Left cardiac atrium (tissue), 4 donors: ENCODE measurements at regions not wholly inside any gene's neighbourhood (a gene's known extent, or its start where the extent isn't known, plus 50 kb on each side); places are given as distances from the start of the nearest gene placed in this dataset.

Experiments used
- ATAC-seq, 2 donors: fragments of 200-7000 bp; cut with Tn5 transposase; one replicate each; pipeline ENCODE4 v1.9.1; 2020; ENCODE audit warnings: mild to moderate bottlenecking in 2 of 2, moderate library complexity in 2 of 2
- DNase-seq: peaks from one replicate; pipeline ENCODE4 v3.0.0-alpha.2; 2020
- intact Hi-C, 2 donors: fragments of 100-400 bp; cut with DNase I; formaldehyde crosslinking; loops; one replicate each; pipeline versions ENCODE4 v1.14.1 to v1.15.1; 2022 to 2023
- donor health status: DM: no; HTN: yes; CAD: no.
- donor health status: DM: no; HTN: yes; CAD: no; lungs with severe emphysema.
- donor health status: DM: yes; HTN: yes; CAD: no.
- donor health status: Dilated cardiomyopathy.

GRCh38 chr10:128883231-128884032, 583.6 kb upstream of the MGMT start:
- no peak for DNase-seq
- intact Hi-C loops = no loop called here
- ATAC-seq = no peak

DNA sequence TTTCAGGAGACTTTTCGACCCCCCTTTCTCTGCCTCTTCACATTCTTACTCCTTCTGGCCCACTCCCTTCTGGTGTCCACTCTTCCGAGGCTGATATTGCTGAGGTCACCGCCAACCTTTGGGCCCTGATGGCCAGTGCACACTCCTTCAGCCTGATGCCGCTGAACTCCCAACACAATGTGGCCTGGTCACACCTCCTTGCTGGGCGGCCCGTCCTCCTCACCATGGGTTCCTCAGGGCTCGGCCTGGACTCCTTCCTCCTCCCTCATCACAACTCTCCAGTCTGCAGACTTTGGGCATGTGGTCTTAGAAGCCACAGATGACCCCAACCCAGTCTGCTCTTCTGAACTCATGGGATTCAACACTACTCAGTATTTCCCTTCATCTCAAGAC, 583.0 kb upstream of the MGMT start:
- ATAC-seq (no peak), DNase-seq (no peak)
- intact Hi-C loops = no loop called here

GRCh38 chr10:128884496-128885072, 582.5 kb upstream of the MGMT start:
- intact Hi-C loops = no loop called here
- ATAC-seq (no peak), DNase-seq (no peak)

DNA sequence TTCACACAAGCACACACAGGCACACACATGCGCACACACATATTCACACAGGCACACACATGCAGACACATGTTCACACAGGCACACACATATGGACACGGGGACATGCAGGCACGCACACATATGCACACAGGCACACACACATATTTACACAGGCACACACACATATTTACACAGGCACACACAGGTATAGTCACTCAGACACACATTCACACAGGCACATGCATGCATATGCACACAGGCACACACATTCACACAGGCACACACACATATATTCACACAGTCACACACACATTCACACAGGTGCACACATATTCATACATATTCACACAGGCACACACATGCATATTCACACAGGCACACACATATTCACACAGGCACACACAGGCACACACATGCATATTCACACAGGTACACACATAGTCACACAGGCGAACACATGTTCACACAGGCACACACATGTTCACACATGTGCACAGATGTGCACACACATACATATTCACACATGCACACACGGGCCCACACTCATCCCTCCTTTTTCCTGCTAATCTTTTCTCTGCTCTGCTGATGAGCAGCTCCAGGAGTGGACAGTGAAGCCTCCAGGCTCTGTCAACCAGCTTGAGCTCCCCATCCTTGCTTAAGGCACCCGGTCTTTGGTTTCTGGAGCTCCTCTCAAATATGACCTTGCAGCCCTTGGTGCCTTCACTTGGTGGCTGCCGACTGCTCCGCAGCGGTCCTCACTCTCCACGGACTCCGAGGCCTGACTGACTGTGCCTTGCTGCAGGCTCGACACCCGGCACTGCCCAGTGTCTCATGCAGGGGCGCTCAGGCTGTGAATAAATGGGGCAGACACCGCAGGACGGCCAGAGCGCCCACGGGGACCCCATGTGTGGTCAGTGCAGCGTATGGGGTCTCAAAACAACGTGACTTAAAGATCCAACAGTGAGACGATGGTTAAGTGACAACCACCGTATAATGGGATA, 581.2 kb upstream of the MGMT start:
- ATAC-seq (no peak), DNase-seq (no peak)
- intact Hi-C loops = no loop called here

DNA sequence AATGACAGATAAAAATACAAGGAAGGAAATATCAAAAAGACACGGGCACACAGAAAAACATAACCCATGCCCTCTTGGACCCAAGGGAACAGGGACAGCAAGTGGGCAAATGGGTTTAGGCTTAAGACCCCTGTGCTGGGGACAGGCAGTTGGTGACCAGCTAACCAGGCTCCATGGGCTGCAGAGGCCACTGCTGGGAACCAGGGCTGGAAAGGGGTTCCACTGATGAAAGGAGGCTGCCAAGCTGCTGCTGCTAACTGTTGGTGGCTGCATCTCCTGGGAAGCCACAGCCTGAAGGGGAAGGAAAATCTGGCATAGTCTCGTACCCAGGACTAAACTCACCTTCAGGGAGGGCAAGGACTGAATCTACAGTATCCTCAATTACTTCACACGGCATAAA, 579.2 kb upstream of the MGMT start:
- ATAC-seq = no peak
- no peak for DNase-seq
- intact Hi-C loops = no loop called here

- intact Hi-C loops = no loop called here
- ATAC-seq (no peak), DNase-seq (no peak)
These were observed 575.0 kb upstream of the MGMT start for GRCh38 chr10:128892005-128892404.

- DNase-seq (no peak), ATAC-seq (no peak)
- intact Hi-C loops = no loop called here
These were observed 572.4 kb upstream of the MGMT start for GRCh38 chr10:128894641-128895040.

GRCh38 chr10:128895473-128895872, 571.6 kb upstream of the MGMT start:
- no peak for ATAC-seq
- DNase-seq = no peak
- intact Hi-C loops = no loop called here

- no peak for DNase-seq
- intact Hi-C loops = no loop called here
- ATAC-seq = peak; percentile 63 to 83
These were observed 570.8 kb upstream of the MGMT start for GRCh38 chr10:128896116-128896795.

- DNase-seq = no peak
- intact Hi-C loops = no loop called here
- ATAC-seq = peak; percentile 62 to 83
These were observed 570.1 kb upstream of the MGMT start for GRCh38 chr10:128896963-128897362.

GRCh38 chr10:128897401-128898129, 569.5 kb upstream of the MGMT start:
- no peak for DNase-seq
- intact Hi-C loops = no loop called here
- ATAC-seq = peak in 1 of 2 donors; percentile 6

- peak in 1 of 2 donors; percentile 14 for ATAC-seq
These were observed 568.7 kb upstream of the MGMT start for GRCh38 chr10:128898133-128898915.

GRCh38 chr10:128898916-128899195, 568.2 kb upstream of the MGMT start:
- DNase-seq (no peak), ATAC-seq (no peak)
- intact Hi-C loops = no loop called here

More at GRCh38 chr10:128898133-128898915, 568.7 kb upstream of the MGMT start:
- intact Hi-C loops = no loop called here
- no peak for DNase-seq

DNA sequence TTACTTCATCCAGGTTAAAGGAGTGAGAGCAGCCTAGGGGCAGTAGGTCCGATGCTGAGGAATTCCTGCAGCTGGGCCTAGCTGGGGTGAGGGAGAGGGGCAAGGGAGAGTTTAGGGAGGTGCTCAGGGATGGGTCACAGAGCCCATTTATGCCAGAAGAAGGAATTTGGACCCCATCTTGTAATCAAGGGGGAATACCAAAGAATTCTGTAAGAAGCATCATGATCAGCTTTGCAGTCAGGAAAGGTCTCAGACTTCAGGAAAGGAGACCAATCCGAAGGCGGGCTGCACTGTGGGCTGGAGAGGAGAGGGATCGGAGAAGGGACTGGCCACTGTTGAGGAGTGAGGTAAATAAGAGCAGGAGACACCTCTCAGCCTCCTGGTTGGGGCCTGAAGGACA, 566.6 kb upstream of the MGMT start:
- ATAC-seq (no peak), DNase-seq (no peak)
- intact Hi-C loops = no loop called here

DNA sequence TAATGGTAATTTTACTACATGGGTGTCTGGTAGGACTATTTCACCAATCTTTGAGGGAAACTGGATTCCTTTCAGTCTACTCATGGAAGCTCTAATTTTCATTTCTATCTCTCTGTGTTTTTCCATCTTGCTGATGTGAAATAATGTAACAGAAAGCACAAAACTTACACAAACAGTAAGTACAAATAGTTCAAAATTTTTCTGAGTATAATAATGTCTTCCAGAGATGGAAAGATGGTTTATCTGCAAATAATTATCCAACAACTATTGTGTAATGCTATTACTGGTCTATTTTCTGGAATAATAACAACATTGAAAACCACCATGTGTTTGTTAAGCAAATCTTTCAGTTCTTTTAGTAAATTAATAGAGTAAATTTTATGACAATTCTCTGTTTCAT, 565.8 kb upstream of the MGMT start:
- DNase-seq = no peak
- intact Hi-C loops = no loop called here
- no peak for ATAC-seq

DNA sequence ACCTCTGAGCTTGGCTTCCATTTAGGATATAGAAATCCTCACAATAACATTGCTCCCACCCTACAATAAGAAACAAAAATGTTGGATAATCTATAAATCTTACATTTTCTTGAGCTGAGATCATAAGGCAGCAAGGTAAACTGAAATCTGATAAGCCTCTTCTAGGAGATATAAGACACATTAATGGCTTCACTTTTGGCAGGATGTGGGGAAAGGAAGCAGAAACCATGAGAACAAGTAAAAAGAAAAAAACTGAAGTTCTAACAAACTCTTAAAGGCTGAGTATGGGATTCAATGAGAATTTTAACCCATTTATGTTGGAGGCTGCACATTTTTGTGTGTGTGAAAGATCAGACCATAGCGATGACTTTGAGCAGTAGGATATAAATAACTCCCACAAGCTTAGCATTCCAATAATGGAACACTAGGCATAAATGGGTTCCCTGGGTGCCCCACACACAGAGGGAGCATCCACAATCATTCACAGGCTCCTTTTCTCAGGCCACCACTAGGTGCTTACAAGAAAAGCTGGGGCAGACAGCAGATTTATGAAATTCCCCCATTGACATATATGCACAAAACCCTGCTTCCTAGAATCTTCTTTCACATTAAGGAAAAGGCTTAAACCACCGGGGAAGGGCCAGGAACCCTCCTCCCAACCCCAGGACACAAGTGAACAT, 564.9 kb upstream of the MGMT start:
- intact Hi-C loops = no loop called here
- DNase-seq (no peak), ATAC-seq (no peak)

GRCh38 chr10:128907155-128907941, 559.7 kb upstream of the MGMT start:
- no peak for DNase-seq
- intact Hi-C loops = no loop called here
- no peak for ATAC-seq
